ENCODE measurements at regions not wholly inside any gene's neighbourhood (a gene's known extent, or its start where the extent isn't known, plus 50 kb on each side); places are given as distances from the start of the nearest gene placed in this dataset.

- intact Hi-C loops (cut with DNase I): no loop called here
- TF ChIP-seq CTCF (IDR thresholded peaks at IDR 0.05): no peak
- no peak for TF ChIP-seq POLR2A (IDR thresholded peaks at IDR 0.05)
- DNase-seq: no peak
These were observed 268.8 kb upstream of the DEFB112 start for GRCh38 chr6:50318536-50318935.

DNA sequence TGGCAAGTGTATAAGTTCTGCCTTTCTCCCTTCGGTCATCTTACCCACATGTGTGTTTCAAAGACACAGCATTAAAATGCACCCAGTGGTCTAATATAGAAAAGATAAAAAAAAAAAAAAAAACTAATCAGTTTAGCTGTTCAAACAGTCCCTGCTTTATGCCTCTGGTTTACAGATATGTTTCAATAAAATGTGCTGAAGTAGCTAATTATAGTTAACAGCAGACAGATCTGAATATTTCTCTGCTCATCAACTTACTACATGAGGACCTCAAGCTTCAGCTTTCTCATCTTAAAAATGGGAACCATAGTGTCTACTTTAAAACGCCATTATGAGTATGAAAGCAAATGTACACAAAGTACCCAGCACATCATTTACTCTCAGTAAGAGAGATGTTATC lies 280.6 kb upstream of the DEFB112 start:
- ATAC-seq (no peak), DNase-seq (no peak)
- no peaks in the 10 kb centered on the region for H3K4me1 ChIP-seq
- no peaks in the 10 kb centered on the region for H3K36me3 ChIP-seq (replicated peaks in 1 of 2; ENCODE audit: insufficient read depth in 1 of 2, low read depth in 2 of 2)
- no peak overlapping the region for H3K27ac ChIP-seq
- WGBS, 2 donors: 60 to 61% methylated on average over 2 of the region's 2 CpGs
- no peak for TF ChIP-seq CTCF (IDR thresholded peaks at IDR 0.05)
- TF ChIP-seq POLR2A (IDR thresholded peaks at IDR 0.05): no peak
- intact Hi-C loops (cut with DNase I): no loop called here
- no peaks in the 10 kb centered on the region for H3K27me3 ChIP-seq
- no peak overlapping the region for H3K4me3 ChIP-seq
- no peaks in the 10 kb centered on the region for H3K9me3 ChIP-seq

More at GRCh38 chr6:50318536-50318935, 268.8 kb upstream of the DEFB112 start:
- Histone ChIP-seq H3K27ac (no peak overlapping the region), H3K4me1 (no peaks in the 10 kb centered on the region), H3K36me3 (replicated peaks in 1 of 2; ENCODE audit: insufficient read depth in 1 of 2, low read depth in 2 of 2) (no peaks in the 10 kb centered on the region), H3K27me3 (no peaks in the 10 kb centered on the region), H3K9me3 (no peaks in the 10 kb centered on the region), H3K4me3 (no peak overlapping the region)
- no peak for ATAC-seq

- no peaks in the 10 kb centered on the region for H3K4me1 ChIP-seq
- H3K9me3 ChIP-seq: no peaks in the 10 kb centered on the region
- 78 to 93% methylated on average over 3 of the region's 3 CpGs for WGBS, 2 donors
- no peak overlapping the region for H3K4me3 ChIP-seq
- H3K27ac ChIP-seq: no peak overlapping the region
- DNase-seq (no peak), ATAC-seq (no peak)
- no peaks in the 10 kb centered on the region for H3K27me3 ChIP-seq
- TF ChIP-seq CTCF (IDR thresholded peaks at IDR 0.05): no peak
- TF ChIP-seq POLR2A (IDR thresholded peaks at IDR 0.05): no peak
- H3K36me3 ChIP-seq (replicated peaks in 1 of 2; ENCODE audit: insufficient read depth in 1 of 2, low read depth in 2 of 2): no peaks in the 10 kb centered on the region
- intact Hi-C loops (cut with DNase I): no loop called here
These were observed 281.2 kb upstream of the DEFB112 start for GRCh38 chr6:50330963-50331362.

DNA sequence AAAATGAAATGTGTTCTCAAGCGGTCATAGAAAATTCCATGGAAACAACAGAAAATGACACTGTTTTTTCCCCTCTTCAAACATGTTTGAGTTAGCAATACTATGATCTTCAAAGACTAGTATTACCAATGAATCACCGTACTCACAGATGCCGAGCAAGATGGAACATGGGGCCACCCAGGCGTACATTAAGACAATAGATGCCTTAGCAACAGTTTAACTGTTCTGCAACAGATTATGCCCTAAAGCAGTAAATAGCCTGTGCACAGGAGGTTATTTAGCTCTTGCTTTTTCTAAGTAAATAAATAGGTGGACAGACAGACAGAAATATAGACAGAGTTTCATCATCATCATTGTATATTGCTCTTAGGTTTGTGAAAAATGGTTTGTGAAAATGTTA lies 284.0 kb upstream of the DEFB112 start:
- TF ChIP-seq CTCF (IDR thresholded peaks at IDR 0.05): no peak
- no peak for TF ChIP-seq POLR2A (IDR thresholded peaks at IDR 0.05)
- H3K27me3 ChIP-seq: no peaks in the 10 kb centered on the region
- WGBS, 2 donors: 68 to 71% methylated on average over 4 of the region's 4 CpGs
- H3K4me3 ChIP-seq: no peak overlapping the region
- DNase-seq (no peak), ATAC-seq (no peak)
- H3K4me1 ChIP-seq: no peaks in the 10 kb centered on the region
- intact Hi-C loops (cut with DNase I): no loop called here
- no peak overlapping the region for H3K27ac ChIP-seq
- H3K9me3 ChIP-seq: no peaks in the 10 kb centered on the region
- no peaks in the 10 kb centered on the region for H3K36me3 ChIP-seq (replicated peaks in 1 of 2; ENCODE audit: insufficient read depth in 1 of 2, low read depth in 2 of 2)

DNA sequence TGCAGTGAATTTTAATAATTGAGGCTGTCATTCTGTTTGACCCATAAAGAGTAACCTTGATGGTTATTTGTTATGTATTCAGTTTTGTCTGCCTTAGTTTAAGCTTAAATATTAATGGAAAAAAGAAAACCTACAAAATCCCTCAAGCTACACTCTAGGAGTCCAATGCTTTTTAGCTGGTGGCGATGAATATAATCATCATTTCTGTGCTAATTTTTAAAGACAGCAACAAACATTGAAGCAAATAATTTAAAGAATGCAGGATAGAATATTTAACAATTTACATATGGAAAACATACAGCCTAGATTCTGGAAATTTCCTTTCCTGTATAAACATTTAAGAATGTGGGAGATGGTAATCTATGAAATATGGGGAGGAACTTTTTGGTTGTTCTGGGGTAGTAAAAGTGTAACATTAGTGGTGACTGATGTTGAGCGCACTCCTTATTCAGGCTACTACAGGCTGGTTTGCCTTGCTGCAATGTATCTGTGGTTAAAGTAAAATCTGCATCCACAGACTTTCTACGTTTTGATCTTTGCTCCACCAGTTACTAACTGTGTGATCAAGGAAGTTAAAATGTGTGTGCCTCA lies 287.9 kb upstream of the DEFB112 start:
- no peak for TF ChIP-seq CTCF (IDR thresholded peaks at IDR 0.05)
- ATAC-seq (no peak), DNase-seq (no peak)
- Histone ChIP-seq H3K4me1 (no peaks in the 10 kb centered on the region), H3K9me3 (no peaks in the 10 kb centered on the region), H3K4me3 (no peak overlapping the region), H3K36me3 (replicated peaks in 1 of 2; ENCODE audit: insufficient read depth in 1 of 2, low read depth in 2 of 2) (no peaks in the 10 kb centered on the region), H3K27me3 (no peaks in the 10 kb centered on the region), H3K27ac (no peak overlapping the region)
- 64 to 65% methylated on average over 3 of the region's 3 CpGs for WGBS, 2 donors
- intact Hi-C loops (cut with DNase I): no loop called here

All from body of pancreas (tissue), 4 donors.